Stomach (tissue), 4 donors: ENCODE measurements at regions not wholly inside any gene's neighbourhood (a gene's known extent, or its start where the extent isn't known, plus 50 kb on each side); places are given as distances from the start of the nearest gene placed in this dataset.

ENCODE experiments used
- EP300 ChIP-seq: sonication (generic); formaldehyde crosslinking; IDR thresholded peaks from one replicate; pipeline ENCODE4 v1.6.1; 2017; ENCODE audit warnings: antibody characterized with exemption
- POLR2A ChIP-seq, 4 donors: fragments of 450-650 bp; IDR thresholded peaks; one replicate each; pipeline ENCODE4 v1.6.1; 2016; ENCODE audit warnings: antibody characterized with exemption in 4 of 4, control low read depth in 2 of 4, mild to moderate bottlenecking in 1 of 4, moderate library complexity in 1 of 4
- TF ChIP-seq, protein P1 (sequence below), 7 experiments: fragments of 450-650 bp in 4 of 7; fragments of 200-600 bp in 3 of 7; sonication (generic) in 3 of 7; IDR thresholded peaks; one replicate each; pipeline ENCODE4 v1.5.1; 2016 to 2019; ENCODE audit warnings: antibody characterized with exemption in 7 of 7, control low read depth in 2 of 7, mild to moderate bottlenecking in 1 of 7

DNA sequence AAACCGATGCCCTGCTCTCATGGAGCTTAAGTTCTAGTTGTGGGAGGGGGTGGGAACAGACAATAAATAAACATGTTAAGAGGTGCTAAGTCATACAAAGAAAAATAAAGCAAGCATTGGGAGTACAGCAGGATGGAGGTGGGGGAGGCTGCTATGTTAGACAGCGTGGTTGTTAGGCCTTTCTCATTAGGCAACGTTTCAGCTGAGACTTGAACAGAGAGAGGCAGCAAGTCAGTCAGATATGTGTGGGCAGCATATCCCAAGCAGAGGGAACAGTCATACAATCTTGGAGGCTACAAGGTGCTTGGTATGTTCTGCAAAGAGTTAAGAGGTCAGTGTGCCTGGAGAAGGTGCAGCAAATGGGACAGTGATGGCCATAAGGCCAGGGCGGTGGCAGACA, 97.7 kb upstream of the CCDC196 start:
- TF ChIP-seq POLR2A (IDR thresholded peaks at IDR 0.05) (no peak), EP300 (no peak)
- TF ChIP-seq, protein P1, sequence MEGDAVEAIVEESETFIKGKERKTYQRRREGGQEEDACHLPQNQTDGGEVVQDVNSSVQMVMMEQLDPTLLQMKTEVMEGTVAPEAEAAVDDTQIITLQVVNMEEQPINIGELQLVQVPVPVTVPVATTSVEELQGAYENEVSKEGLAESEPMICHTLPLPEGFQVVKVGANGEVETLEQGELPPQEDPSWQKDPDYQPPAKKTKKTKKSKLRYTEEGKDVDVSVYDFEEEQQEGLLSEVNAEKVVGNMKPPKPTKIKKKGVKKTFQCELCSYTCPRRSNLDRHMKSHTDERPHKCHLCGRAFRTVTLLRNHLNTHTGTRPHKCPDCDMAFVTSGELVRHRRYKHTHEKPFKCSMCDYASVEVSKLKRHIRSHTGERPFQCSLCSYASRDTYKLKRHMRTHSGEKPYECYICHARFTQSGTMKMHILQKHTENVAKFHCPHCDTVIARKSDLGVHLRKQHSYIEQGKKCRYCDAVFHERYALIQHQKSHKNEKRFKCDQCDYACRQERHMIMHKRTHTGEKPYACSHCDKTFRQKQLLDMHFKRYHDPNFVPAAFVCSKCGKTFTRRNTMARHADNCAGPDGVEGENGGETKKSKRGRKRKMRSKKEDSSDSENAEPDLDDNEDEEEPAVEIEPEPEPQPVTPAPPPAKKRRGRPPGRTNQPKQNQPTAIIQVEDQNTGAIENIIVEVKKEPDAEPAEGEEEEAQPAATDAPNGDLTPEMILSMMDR (IDR thresholded peaks at IDR 0.05): no peak
